Nephron (organoid): ENCODE measurements at regions not wholly inside any gene's neighbourhood (a gene's known extent, or its start where the extent isn't known, plus 50 kb on each side); places are given as distances from the start of the nearest gene placed in this dataset.

Experiments used
- H3K27ac Mint-ChIP-seq, 3 experiments: 2 replicates each; pipeline ENCODE4 v1.8.0; 2020; ENCODE audit warnings: mixed read lengths in 3 of 3, mild to moderate bottlenecking in 2 of 3, moderate library complexity in 1 of 3
- H3K27me3 Mint-ChIP-seq: 2 replicates; pipeline ENCODE4 v1.8.0; 2021; ENCODE audit warnings: low read depth, mild to moderate bottlenecking, moderate library complexity, mixed read lengths
- H3K36me3 Mint-ChIP-seq: 2 replicates; pipeline ENCODE4 v1.8.0; 2020; ENCODE audit warnings: low read depth, mixed read lengths
- H3K4me1 Mint-ChIP-seq: 2 replicates; pipeline ENCODE4 v1.8.0; 2020; ENCODE audit warnings: mixed read lengths
- H3K4me3 Mint-ChIP-seq, 3 experiments: 2 replicates each; pipeline ENCODE4 v1.8.0; 2020; ENCODE audit warnings: mild to moderate bottlenecking in 3 of 3, mixed read lengths in 3 of 3, moderate library complexity in 2 of 3
- H3K9me3 Mint-ChIP-seq: 2 replicates; pipeline ENCODE4 v1.8.0; 2020; ENCODE audit warnings: mixed read lengths
- CTCF ChIP-seq, 3 experiments: fragments of 200-600 bp; sonication (generic); IDR thresholded peaks; one replicate each; pipeline ENCODE4 v1.5.0; 2021; ENCODE audit warnings: antibody characterized with exemption in 3 of 3; ENCODE audit not compliant: unreplicated experiment in 3 of 3

GRCh38 chr17:71558901-71559300 is 561.9 kb upstream of the SOX9 start:
- no peak overlapping the region for H3K4me3 Mint-ChIP-seq
- peaks cover 3% of the 10 kb centered on the region for H3K27me3 Mint-ChIP-seq
- no peaks in the 10 kb centered on the region for H3K36me3 Mint-ChIP-seq
- no peak for TF ChIP-seq CTCF (IDR thresholded peaks at IDR 0.05; ENCODE audit: unreplicated experiment in 3 of 3)
- H3K4me1 Mint-ChIP-seq: no peaks in the 10 kb centered on the region
- H3K9me3 Mint-ChIP-seq: no peaks in the 10 kb centered on the region
- no peak overlapping the region for H3K27ac Mint-ChIP-seq

DNA sequence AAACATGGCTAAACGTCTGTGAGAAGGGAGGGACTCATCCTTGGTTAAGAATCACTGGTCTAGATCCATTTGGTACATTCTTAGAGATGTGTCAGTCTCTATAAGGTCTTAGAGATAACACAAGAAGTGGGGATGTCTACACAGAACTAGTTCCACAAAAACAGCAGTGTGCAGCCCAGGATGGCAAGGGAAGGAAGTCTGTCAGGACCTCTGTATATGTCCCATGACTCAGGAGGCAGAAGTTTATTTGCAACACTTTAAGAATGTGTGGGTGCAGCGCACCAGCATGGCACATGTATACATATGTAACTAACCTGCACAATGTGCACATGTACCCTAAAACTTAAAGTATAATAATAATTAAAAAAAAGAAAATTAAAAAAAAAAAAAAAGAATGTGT is 548.5 kb upstream of the SOX9 start:
- H3K9me3 Mint-ChIP-seq: peaks cover 3% of the 10 kb centered on the region
- no peak overlapping the region for H3K27ac Mint-ChIP-seq
- H3K27me3 Mint-ChIP-seq: no peaks in the 10 kb centered on the region
- H3K4me1 Mint-ChIP-seq: no peaks in the 10 kb centered on the region
- no peaks in the 10 kb centered on the region for H3K36me3 Mint-ChIP-seq
- H3K4me3 Mint-ChIP-seq: no peak overlapping the region
- no peak for TF ChIP-seq CTCF (IDR thresholded peaks at IDR 0.05; ENCODE audit: unreplicated experiment in 3 of 3)

DNA sequence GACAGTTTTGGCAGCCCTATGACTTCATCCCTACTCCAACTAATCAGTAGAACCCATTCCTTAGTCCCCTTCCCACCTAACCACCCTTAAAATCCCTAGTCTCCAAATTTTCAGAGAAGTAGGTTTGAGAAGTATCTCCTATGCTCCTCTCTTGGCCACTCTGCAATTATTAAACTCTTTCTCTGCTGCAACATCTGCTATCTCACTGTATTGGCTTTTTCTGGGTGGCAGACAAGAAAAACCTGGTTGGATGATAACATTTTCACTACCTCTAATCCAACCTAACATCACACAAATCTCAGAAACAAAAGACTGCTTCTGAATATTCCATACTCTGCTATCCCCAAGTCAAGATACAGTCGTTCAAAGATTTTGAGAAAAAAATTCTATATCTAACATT is 542.4 kb upstream of the SOX9 start:
- no peak for TF ChIP-seq CTCF (IDR thresholded peaks at IDR 0.05; ENCODE audit: unreplicated experiment in 3 of 3)
- Mint-ChIP-seq H3K4me3 (no peak overlapping the region), H3K27ac (no peak overlapping the region), H3K36me3 (peaks cover 5% of the 10 kb centered on the region), H3K27me3 (no peaks in the 10 kb centered on the region), H3K9me3 (peaks cover 7% of the 10 kb centered on the region), H3K4me1 (no peaks in the 10 kb centered on the region)

DNA sequence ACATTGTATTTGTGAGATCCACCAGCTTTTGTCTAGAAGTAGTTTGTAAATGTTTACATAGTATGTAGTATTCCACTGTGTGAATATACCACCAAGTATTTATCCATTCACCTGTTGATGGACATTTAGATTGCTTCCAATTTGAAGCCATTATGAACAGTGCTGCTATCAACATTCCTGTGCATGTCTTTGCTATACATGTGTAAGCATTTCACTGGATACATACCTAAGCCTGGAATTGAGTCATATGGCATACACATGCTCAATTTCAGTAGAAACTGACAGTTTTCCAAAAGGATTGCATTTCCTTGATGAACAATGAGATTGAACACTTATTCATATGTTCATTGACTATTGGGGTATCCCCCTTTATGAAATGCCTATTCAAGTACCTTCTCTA is 540.6 kb upstream of the SOX9 start:
- no peak overlapping the region for H3K27ac Mint-ChIP-seq
- TF ChIP-seq CTCF (IDR thresholded peaks at IDR 0.05; ENCODE audit: unreplicated experiment in 3 of 3): no peak
- no peak overlapping the region for H3K4me3 Mint-ChIP-seq
- peaks cover 7% of the 10 kb centered on the region for H3K9me3 Mint-ChIP-seq
- H3K4me1 Mint-ChIP-seq: no peaks in the 10 kb centered on the region
- H3K27me3 Mint-ChIP-seq: no peaks in the 10 kb centered on the region
- peaks cover 5% of the 10 kb centered on the region for H3K36me3 Mint-ChIP-seq

DNA sequence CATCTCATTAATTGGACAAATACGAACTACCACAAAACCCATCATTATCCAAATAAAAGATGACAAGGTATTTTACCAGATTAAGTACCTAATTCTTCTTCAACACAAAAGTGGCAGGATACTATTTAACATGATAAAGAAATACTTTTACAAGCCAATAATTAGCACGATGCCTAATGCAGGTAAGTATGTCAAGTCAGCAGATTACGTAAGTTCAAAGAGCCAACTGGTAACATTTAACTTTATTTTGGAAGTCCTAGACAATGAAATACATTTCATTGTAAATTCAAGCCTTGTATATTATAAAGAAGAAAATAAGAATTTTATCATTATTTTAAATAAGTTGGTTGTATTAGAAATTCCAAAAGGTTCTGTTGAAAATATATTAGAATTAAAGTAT is 535.3 kb upstream of the SOX9 start:
- H3K4me1 Mint-ChIP-seq: no peaks in the 10 kb centered on the region
- no peaks in the 10 kb centered on the region for H3K36me3 Mint-ChIP-seq
- H3K27ac Mint-ChIP-seq: no peak overlapping the region
- no peak for TF ChIP-seq CTCF (IDR thresholded peaks at IDR 0.05; ENCODE audit: unreplicated experiment in 3 of 3)
- H3K9me3 Mint-ChIP-seq: no peaks in the 10 kb centered on the region
- no peak overlapping the region for H3K4me3 Mint-ChIP-seq
- no peaks in the 10 kb centered on the region for H3K27me3 Mint-ChIP-seq

GRCh38 chr17:71592431-71592830 is 528.4 kb upstream of the SOX9 start:
- TF ChIP-seq CTCF (IDR thresholded peaks at IDR 0.05; ENCODE audit: unreplicated experiment in 3 of 3): no peak
- H3K4me3 Mint-ChIP-seq: no peak overlapping the region
- H3K27ac Mint-ChIP-seq: no peak overlapping the region
- H3K36me3 Mint-ChIP-seq: no peaks in the 10 kb centered on the region
- peaks cover 3% of the 10 kb centered on the region for H3K9me3 Mint-ChIP-seq
- H3K4me1 Mint-ChIP-seq: no peaks in the 10 kb centered on the region
- no peaks in the 10 kb centered on the region for H3K27me3 Mint-ChIP-seq
